K562 (cell line): ENCODE measurements at regions not wholly inside any gene's neighbourhood (a gene's known extent, or its start where the extent isn't known, plus 50 kb on each side); places are given as distances from the start of the nearest gene placed in this dataset.

Experiments used
- ATAC-seq: fragments of 200-7000 bp; cut with Tn5 transposase; 3 replicates; pipeline ENCODE4 v1.9.1; 2020; ENCODE audit warnings: moderate library complexity
- BruUV-seq: library from RNA; stranded (reverse); fragments of 400-500 nt; replicated peaks from 2 replicates; lab custom pipeline; 2021; lab: Mats Ljungman, UMichigan
- CTCF ChIA-PET: fragments of 300-600 bp; formaldehyde crosslinking; extraction: SDS; loops from one replicate; lab custom pipeline; 2021; ENCODE audit warnings: low intra/inter-chr PET ratio; lab: Yijun Ruan, JAX
- POLR2A ChIA-PET: fragments of 300-600, 350-650 bp; sonication (Branson Sonifier 250); formaldehyde crosslinking; extraction: SDS; loops from one replicate; lab custom pipeline; 2021; ENCODE audit warnings: antibody characterized with exemption, inconsistent platforms; lab: Yijun Ruan, JAX
- DNase-seq, 4 experiments: peaks; one replicate each; pipeline versions ENCODE4 v3.0.0 to v3.0.0-alpha.2; 2011 to 2018; ENCODE audit warnings: low spot score in 3 of 4, mixed read lengths in 3 of 4; ENCODE audit errors: extremely low read depth in 1 of 4
- FAIRE-seq: peaks from 2 replicates; lab custom pipeline; 2011; peaks lifted over from hg19 to GRCh38; lab: Jason Lieb, UNC
- H2AFZ ChIP-seq: 2 replicates; pipeline ENCODE4 v1.6.0; 2011; ENCODE audit warnings: low read depth, low read length, control low read depth, inconsistent platforms
- H3K27ac ChIP-seq: fragments of 200-600 bp; 3 replicates; pipeline ENCODE4 v1.8.0; 2011; ENCODE audit warnings: low read depth, mild to moderate bottlenecking, control low read depth, inconsistent platforms, low read length, moderate library complexity, mixed read lengths; ENCODE audit errors: extremely low read depth
- H3K27me3 ChIP-seq, 2 experiments: fragments of 300-600 bp in 1 of 2; 2 replicates in 1 of 2; 3 replicates in 1 of 2; pipeline versions ENCODE4 v1.6.0 to v1.8.0; 2011; ENCODE audit warnings: inconsistent platforms in 2 of 2, low read length in 2 of 2, mild to moderate bottlenecking in 1 of 2, mixed read lengths in 1 of 2, moderate library complexity in 1 of 2; ENCODE audit not compliant: control insufficient read depth in 2 of 2, insufficient read depth in 2 of 2
- H3K36me3 ChIP-seq: fragments of 300-600 bp; 3 replicates; pipeline ENCODE4 v1.8.0; 2011; ENCODE audit warnings: mild to moderate bottlenecking, low read length, inconsistent platforms; ENCODE audit not compliant: control insufficient read depth, insufficient read depth
- H3K4me1 ChIP-seq, 2 experiments: fragments of 200-600 bp in 1 of 2; replicated peaks in 1 of 2; 2 replicates in 1 of 2; 3 replicates in 1 of 2; pipeline versions ENCODE4 v1.5.1 to v1.8.0; 2011; ENCODE audit warnings: inconsistent platforms in 2 of 2, low read length in 2 of 2, mild to moderate bottlenecking in 1 of 2, mixed read lengths in 1 of 2, moderate library complexity in 1 of 2; ENCODE audit not compliant: control insufficient read depth in 2 of 2, insufficient read depth in 2 of 2
- H3K4me2 ChIP-seq: 2 replicates; pipeline ENCODE4 v1.6.1; 2011; ENCODE audit warnings: low read length, control low read depth, inconsistent platforms, mixed read lengths; ENCODE audit not compliant: insufficient read depth
- H3K4me3 ChIP-seq: fragments of 200-600 bp; sonication (generic), shearing (Covaris generic); 2 replicates; pipeline ENCODE4 v1.5.1; 2016; ENCODE audit warnings: control low read depth, inconsistent platforms
- H3K79me2 ChIP-seq: fragments of 200-600 bp; 3 replicates; pipeline ENCODE4 v1.8.0; 2011; ENCODE audit warnings: low read length, inconsistent platforms; ENCODE audit not compliant: control insufficient read depth, insufficient read depth
- H3K9ac ChIP-seq, 2 experiments: 2 replicates each; pipeline versions ENCODE4 v1.6.0 to v1.6.1; 2011; ENCODE audit warnings: low read depth in 2 of 2, low read length in 2 of 2, control low read depth in 1 of 2, inconsistent platforms in 1 of 2, mild to moderate bottlenecking in 1 of 2, mixed read lengths in 1 of 2; ENCODE audit not compliant: insufficient read depth in 1 of 2
- H3K9me1 ChIP-seq: one replicate; pipeline ENCODE4 v1.6.0; 2011; ENCODE audit warnings: inconsistent platforms, mild to moderate bottlenecking, low read length, moderate library complexity; ENCODE audit not compliant: control insufficient read depth, insufficient read depth
- H3K9me3 ChIP-seq: replicated peaks from 2 replicates; pipeline ENCODE4 v1.5.1; 2011; ENCODE audit warnings: low read depth, low read length, inconsistent platforms; ENCODE audit not compliant: control insufficient read depth, insufficient read depth
- H4K20me1 ChIP-seq: replicated peaks from 2 replicates; pipeline ENCODE4 v1.6.1; 2011; ENCODE audit warnings: low read length, inconsistent platforms, mixed read lengths; ENCODE audit not compliant: control insufficient read depth, insufficient read depth
- DDX20 ChIP-seq: fragments of 450-650 bp; IDR thresholded peaks from 2 replicates; pipeline ENCODE4 v1.6.1; 2016; ENCODE audit warnings: missing genetic modification characterization, low read depth, mild to moderate bottlenecking, missing compliant biosample characterization, moderate library complexity
- FOXJ2 ChIP-seq: fragments of 200-800 bp; sonication (Bioruptor generic); IDR thresholded peaks from 2 replicates; pipeline ENCODE4 v1.6.1; 2016; ENCODE audit warnings: missing genetic modification characterization, missing compliant biosample characterization
- GATA2 ChIP-seq: sonication (generic); formaldehyde crosslinking; IDR thresholded peaks from 2 replicates; pipeline ENCODE4 v1.4.0; 2020; ENCODE audit warnings: mild to moderate bottlenecking, missing genetic modification reagents
- HMG20B ChIP-seq: fragments of 250-450 bp; sonication (Bioruptor Pico); IDR thresholded peaks from 2 replicates; pipeline ENCODE4 v1.5.0; 2021; ENCODE audit warnings: mild to moderate bottlenecking
- NR1H2 ChIP-seq: sonication (generic); formaldehyde crosslinking; IDR thresholded peaks from 2 replicates; pipeline ENCODE4 v1.4.0; 2020; ENCODE audit warnings: mild to moderate bottlenecking, missing genetic modification reagents
- PTRF ChIP-seq: fragments of 450-650 bp; IDR thresholded peaks from 2 replicates; pipeline ENCODE4 v1.6.1; 2016; ENCODE audit warnings: mild to moderate bottlenecking, missing genetic modification characterization, missing compliant biosample characterization
- TOE1 ChIP-seq, 2 experiments: fragments of 450-650 bp in 1 of 2; sonication (generic) in 1 of 2; formaldehyde crosslinking in 1 of 2; IDR thresholded peaks; 2 replicates each; pipeline versions ENCODE4 v1.7.1 to v1.8.0; 2016 to 2022; ENCODE audit warnings: borderline replicate concordance in 2 of 2, mild to moderate bottlenecking in 2 of 2, antibody characterized with exemption in 1 of 2, inconsistent platforms in 1 of 2, low read depth in 1 of 2, missing genetic modification reagents in 1 of 2, moderate library complexity in 1 of 2
- ZNF507 ChIP-seq: conservative IDR thresholded peaks from 2 replicates; pipeline ENCODE4 v1.6.1; 2017; ENCODE audit warnings: missing genetic modification characterization, missing compliant biosample characterization
- ZNF699 ChIP-seq: fragments of 250-450 bp; sonication (Bioruptor Pico); IDR thresholded peaks from 2 replicates; pipeline ENCODE4 v1.8.0; 2021; ENCODE audit warnings: mild to moderate bottlenecking, moderate library complexity; ENCODE audit not compliant: insufficient replicate concordance
- WGBS: fragments of 100-300 bp; shearing (Covaris generic); methylation state at CpG from one replicate; pipeline ENCODE4 v1.1.6; 2016; ENCODE audit warnings: low coverage, mixed read lengths; ENCODE audit not compliant: insufficient coverage; ENCODE audit errors: missing lambda C conversion rate; 5-methylcytosine and 5-hydroxymethylcytosine counted together
- in situ Hi-C: fragments of 300-500 bp; cut with MboI; formaldehyde crosslinking; loops from 4 replicates; pipeline ENCODE4 v1.15.0; 2018; ENCODE audit warnings: inconsistent platforms, mixed read lengths
- intact Hi-C: fragments of 100-400 bp; cut with micrococcal nuclease; formaldehyde crosslinking; loops from 2 replicates; pipeline ENCODE4 v1.14.2; 2022

DNA sequence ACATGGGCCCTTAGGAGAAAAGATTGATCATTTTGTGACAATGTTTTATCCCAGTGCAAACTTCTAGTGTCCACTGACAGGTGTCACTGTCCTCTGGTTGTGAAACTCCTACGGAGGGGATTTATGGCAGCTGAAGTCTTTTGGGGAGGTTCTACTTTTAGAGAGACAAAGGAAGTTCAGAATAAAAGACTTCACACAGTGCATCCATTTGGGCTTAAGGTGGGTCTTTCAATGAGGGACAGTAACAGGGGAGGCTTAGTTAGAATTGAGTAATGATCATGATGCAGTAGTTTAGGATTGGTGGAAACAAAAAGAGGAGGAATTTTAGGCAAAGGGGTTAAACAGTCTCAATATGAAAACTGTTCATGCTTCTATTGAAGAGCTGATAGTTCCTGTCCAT, 501.1 kb upstream of the NRP1 start:
- no peaks in the 10 kb centered on the region; a peak in 1 of 5 replicates for H3K27me3 ChIP-seq
- DNase-seq (no peak), FAIRE-seq (no peak), ATAC-seq (no peak)
- no peaks in the 10 kb centered on the region for H3K4me1 ChIP-seq
- H4K20me1 ChIP-seq = no peaks in the 10 kb centered on the region
- intact Hi-C loops (no loop called here), in situ Hi-C loops (loop anchor here (25.0 kb wide), 1 partner anchor 802 kb away; no protein-coding TSS in a partner anchor)
- H3K27ac ChIP-seq = no peak overlapping the region
- ChIA-PET POLR2A (no interaction called here), CTCF (no interaction called here)
- no peak overlapping the region for H2AFZ ChIP-seq
- H3K4me2 ChIP-seq = no peak overlapping the region
- no peaks in the 10 kb centered on the region for H3K36me3 ChIP-seq
- no peaks in the 10 kb centered on the region for H3K9me1 ChIP-seq
- BruUV-seq = no TSS peak
- no peaks in the 10 kb centered on the region for H3K79me2 ChIP-seq
- TF ChIP-seq ZNF699 (CRISPR knock-in tag) (no peak), TOE1 (IDR thresholded peaks at IDR 0.05; ENCODE audit: borderline replicate concordance) (no peak), TOE1 (CRISPR knock-in tag; IDR thresholded peaks at IDR 0.05; ENCODE audit: borderline replicate concordance, low read depth) (no peak), ZNF507 (tag) (no peak), PTRF (no peak), HMG20B (CRISPR knock-in tag) (no peak), DDX20 (tag) (no peak), NR1H2 (no peak), GATA2 (CRISPR knock-in tag) (no peak), FOXJ2 (tag) (no peak)
- H3K4me3 ChIP-seq = no peak overlapping the region
- WGBS = 0% methylated on average over 1 of the region's 1 CpG
- H3K9me3 ChIP-seq = no peaks in the 10 kb centered on the region
- H3K9ac ChIP-seq = no peak overlapping the region
